Left lung (tissue), 4 donors: ENCODE measurements at regions not wholly inside any gene's neighbourhood (a gene's known extent, or its start where the extent isn't known, plus 50 kb on each side); places are given as distances from the start of the nearest gene placed in this dataset.

Experiments used
- ATAC-seq: fragments of 200-7000 bp; cut with Tn5 transposase; one replicate; pipeline ENCODE4 v1.9.1; 2020; ENCODE audit warnings: moderate library complexity
- DNase-seq, 4 donors: peaks; one replicate each; pipeline ENCODE4 v3.0.0-alpha.2; 2013 to 2020
- H3K27ac ChIP-seq, 2 donors: fragments of 200-600 bp; sonication (generic) in 1 of 2; one replicate each; pipeline versions ENCODE4 v1.5.0 to v1.8.0; 2020 to 2021
- H3K27me3 ChIP-seq, 2 donors: fragments of 200-600 bp; sonication (generic) in 1 of 2; one replicate each; pipeline versions ENCODE4 v1.5.0 to v1.8.0; 2020 to 2021
- H3K36me3 ChIP-seq, 2 donors: fragments of 200-600 bp; sonication (generic) in 1 of 2; one replicate each; pipeline versions ENCODE4 v1.5.0 to v1.8.0; 2020 to 2021
- H3K4me1 ChIP-seq, 2 donors: fragments of 200-600 bp; one replicate each; pipeline ENCODE4 v1.8.0; 2021
- H3K4me3 ChIP-seq, 2 donors: fragments of 200-600 bp; sonication (generic) in 1 of 2; one replicate each; pipeline versions ENCODE4 v1.5.0 to v1.8.0; 2020 to 2021; ENCODE audit warnings: mild to moderate bottlenecking in 1 of 2
- H3K9me3 ChIP-seq, 2 donors: fragments of 200-600 bp; sonication (generic) in 1 of 2; one replicate each; pipeline versions ENCODE4 v1.5.0 to v1.8.0; 2020 to 2021
- intact Hi-C, 2 donors: fragments of 100-400 bp; cut with DNase I; formaldehyde crosslinking; loops; one replicate each; pipeline versions ENCODE4 v1.11.2 to v1.14.2; 2022
- TF ChIP-seq, protein P1 (sequence below), 2 donors: fragments of 200-600 bp; sonication (generic) in 1 of 2; IDR thresholded peaks; one replicate each; pipeline versions ENCODE4 v1.5.0 to v1.8.0; 2021; ENCODE audit warnings: antibody characterized with exemption in 2 of 2
- donor health status: DM: no; HTN: yes; CAD: no.
- donor health status: DM: no; HTN: no; CAD: no.

DNA sequence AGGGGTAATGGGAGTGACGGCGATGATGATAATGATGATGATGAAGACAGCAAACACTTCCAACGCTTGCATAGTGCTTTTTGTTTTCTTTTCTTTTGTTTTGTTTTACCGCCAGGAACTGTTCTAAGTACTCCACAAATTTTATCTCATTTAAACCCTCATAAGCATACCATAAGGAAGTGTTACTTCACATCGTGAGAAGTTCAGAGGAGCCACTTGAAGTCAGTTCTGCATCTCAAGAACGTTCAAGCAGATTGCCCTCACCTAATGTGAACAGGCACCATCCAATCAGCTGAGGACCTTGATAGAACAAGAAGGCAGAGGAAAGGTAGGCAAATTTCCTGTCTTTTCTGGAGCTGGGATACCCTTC is 104.1 kb downstream of the LSM3 start:
- Histone ChIP-seq H3K36me3 (no peaks in the 10 kb centered on the region), H3K27me3 (peaks cover 0 to 19% of the 10 kb centered on the region in 2 donors), H3K27ac (no peak overlapping the region), H3K9me3 (no peaks in the 10 kb centered on the region), H3K4me1 (peaks cover 0 to 3% of the 10 kb centered on the region in 2 donors), H3K4me3 (no peak overlapping the region)
- no peak for ATAC-seq
- intact Hi-C loops = no loop called here
- DNase-seq = no peak
- TF ChIP-seq, protein P1, sequence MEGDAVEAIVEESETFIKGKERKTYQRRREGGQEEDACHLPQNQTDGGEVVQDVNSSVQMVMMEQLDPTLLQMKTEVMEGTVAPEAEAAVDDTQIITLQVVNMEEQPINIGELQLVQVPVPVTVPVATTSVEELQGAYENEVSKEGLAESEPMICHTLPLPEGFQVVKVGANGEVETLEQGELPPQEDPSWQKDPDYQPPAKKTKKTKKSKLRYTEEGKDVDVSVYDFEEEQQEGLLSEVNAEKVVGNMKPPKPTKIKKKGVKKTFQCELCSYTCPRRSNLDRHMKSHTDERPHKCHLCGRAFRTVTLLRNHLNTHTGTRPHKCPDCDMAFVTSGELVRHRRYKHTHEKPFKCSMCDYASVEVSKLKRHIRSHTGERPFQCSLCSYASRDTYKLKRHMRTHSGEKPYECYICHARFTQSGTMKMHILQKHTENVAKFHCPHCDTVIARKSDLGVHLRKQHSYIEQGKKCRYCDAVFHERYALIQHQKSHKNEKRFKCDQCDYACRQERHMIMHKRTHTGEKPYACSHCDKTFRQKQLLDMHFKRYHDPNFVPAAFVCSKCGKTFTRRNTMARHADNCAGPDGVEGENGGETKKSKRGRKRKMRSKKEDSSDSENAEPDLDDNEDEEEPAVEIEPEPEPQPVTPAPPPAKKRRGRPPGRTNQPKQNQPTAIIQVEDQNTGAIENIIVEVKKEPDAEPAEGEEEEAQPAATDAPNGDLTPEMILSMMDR (IDR thresholded peaks at IDR 0.05) = no peak

DNA sequence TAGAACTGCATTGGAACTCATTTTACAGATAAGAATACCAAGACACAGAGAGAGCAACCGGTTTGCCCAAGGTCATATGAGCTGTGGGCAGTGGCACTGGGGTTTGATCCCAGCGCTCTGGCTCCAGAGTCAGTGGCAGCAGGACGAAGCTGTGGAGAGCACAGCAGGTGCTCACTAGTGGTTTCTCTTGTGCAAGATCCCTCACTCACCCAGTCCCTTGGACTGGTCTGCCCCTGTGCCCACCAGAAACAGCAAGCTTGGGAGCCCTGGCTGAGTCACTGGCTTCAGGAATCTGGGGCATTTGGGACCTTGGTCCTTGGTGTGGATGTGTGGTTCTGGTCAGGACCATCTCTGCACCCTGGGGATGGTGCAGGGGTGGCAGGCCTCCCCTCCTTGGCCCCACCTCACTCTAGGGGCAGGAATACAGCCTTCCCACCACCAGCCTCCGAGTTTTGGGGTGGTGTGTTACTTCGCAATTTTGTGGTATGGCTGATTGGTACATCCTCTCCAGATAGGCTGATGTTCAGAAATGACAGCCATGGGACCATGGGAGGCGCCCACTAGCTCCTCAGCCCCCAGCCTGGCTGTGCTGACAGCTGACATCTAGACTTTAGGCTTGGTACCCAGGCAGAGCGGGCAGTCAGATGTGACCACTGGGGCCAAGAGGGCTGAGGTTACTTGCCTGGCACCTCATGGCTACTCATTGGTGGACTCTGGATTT is 104.6 kb downstream of the LSM3 start:
- intact Hi-C loops = no loop called here
- ATAC-seq (no peak), DNase-seq (no peak)
- Histone ChIP-seq H3K9me3 (no peaks in the 10 kb centered on the region), H3K27ac (no peak overlapping the region), H3K4me1 (peaks cover 0 to 3% of the 10 kb centered on the region in 2 donors), H3K4me3 (no peak overlapping the region), H3K27me3 (peaks cover 0 to 13% of the 10 kb centered on the region in 2 donors), H3K36me3 (no peaks in the 10 kb centered on the region)
- TF ChIP-seq, protein P1 (IDR thresholded peaks at IDR 0.05) = no peak

GRCh38 chr3:14283813-14284438 is 105.3 kb downstream of the LSM3 start:
- Histone ChIP-seq H3K4me3 (no peak overlapping the region), H3K9me3 (no peaks in the 10 kb centered on the region), H3K4me1 (peaks cover 0 to 3% of the 10 kb centered on the region in 2 donors), H3K27me3 (peaks cover 0 to 7% of the 10 kb centered on the region in 2 donors), H3K27ac (no peak overlapping the region), H3K36me3 (no peaks in the 10 kb centered on the region)
- TF ChIP-seq, protein P1 (IDR thresholded peaks at IDR 0.05) = no peak
- ATAC-seq (peak; percentile 29), DNase-seq (peak in 2 of 4 donors; percentile 67 to 80)
- intact Hi-C loops = no loop called here

GRCh38 chr3:14284694-14285547 is 106.3 kb downstream of the LSM3 start:
- Histone ChIP-seq H3K27me3 (no peaks in the 10 kb centered on the region), H3K36me3 (no peaks in the 10 kb centered on the region), H3K27ac (no peak overlapping the region), H3K4me1 (peaks cover 0 to 3% of the 10 kb centered on the region in 2 donors), H3K9me3 (no peaks in the 10 kb centered on the region), H3K4me3 (no peak overlapping the region)
- no peak for DNase-seq
- TF ChIP-seq, protein P1 (IDR thresholded peaks at IDR 0.05) = no peak
- no peak for ATAC-seq
- intact Hi-C loops = no loop called here

- Histone ChIP-seq H3K27ac (no peak overlapping the region), H3K4me1 (peaks cover 0 to 3% of the 10 kb centered on the region in 2 donors), H3K9me3 (no peaks in the 10 kb centered on the region), H3K27me3 (no peaks in the 10 kb centered on the region), H3K4me3 (no peak overlapping the region), H3K36me3 (no peaks in the 10 kb centered on the region)
- ATAC-seq (no peak), DNase-seq (no peak)
- intact Hi-C loops = no loop called here
- TF ChIP-seq, protein P1 (IDR thresholded peaks at IDR 0.05) = no peak
These were observed 106.9 kb downstream of the LSM3 start for GRCh38 chr3:14285548-14285925.
